ENCODE measurements at regions not wholly inside any gene's neighbourhood (a gene's known extent, or its start where the extent isn't known, plus 50 kb on each side); places are given as distances from the start of the nearest gene placed in this dataset.

DNA sequence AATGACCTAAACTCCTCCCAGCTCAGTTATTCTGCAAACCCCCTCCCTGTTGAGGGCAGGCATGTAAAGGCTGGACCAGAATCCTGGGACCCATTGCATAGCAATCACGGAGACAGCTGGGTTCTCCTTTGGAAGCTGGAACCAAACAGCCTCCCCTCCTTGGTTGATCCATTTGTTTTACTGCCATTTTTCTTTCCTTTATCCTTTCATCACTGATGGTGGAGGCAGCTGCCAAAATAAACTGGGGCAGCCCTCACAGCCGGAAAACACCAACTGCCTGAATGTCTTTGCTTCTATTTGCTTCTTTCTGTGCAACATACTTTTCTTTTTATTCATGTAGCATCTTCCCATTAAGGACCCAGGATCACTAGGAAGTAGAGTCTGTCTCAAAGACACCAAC, 150.0 kb upstream of the SYT13 start:
- H3K23ac ChIP-seq (ENCODE audit: insufficient read length, low read depth, low read length), result no peak overlapping the region
- H2BK12ac ChIP-seq (ENCODE audit: insufficient read length, low read depth, low read length), result no peak overlapping the region
- Mint-ChIP-seq H3K4me1 (peaks cover 10 to 11% of the 10 kb centered on the region in 2 experiments), H3K9me3 (peaks cover 6 to 8% of the 10 kb centered on the region in 2 experiments), H3K27me3 (ENCODE audit: low read depth) (peaks cover 16% of the 10 kb centered on the region), H3K27ac (no peak overlapping the region), H3K4me3 (no peak overlapping the region), H3K36me3 (ENCODE audit: insufficient read depth in 1 of 3, low read depth in 3 of 3) (no peaks in the 10 kb centered on the region; a peak in 1 of 7 replicates)
- no peaks in the 10 kb centered on the region for H3K79me1 ChIP-seq (ENCODE audit: insufficient read depth, low read depth, low read length, poor library complexity, severe bottlenecking)
- TF ChIP-seq, protein P1, sequence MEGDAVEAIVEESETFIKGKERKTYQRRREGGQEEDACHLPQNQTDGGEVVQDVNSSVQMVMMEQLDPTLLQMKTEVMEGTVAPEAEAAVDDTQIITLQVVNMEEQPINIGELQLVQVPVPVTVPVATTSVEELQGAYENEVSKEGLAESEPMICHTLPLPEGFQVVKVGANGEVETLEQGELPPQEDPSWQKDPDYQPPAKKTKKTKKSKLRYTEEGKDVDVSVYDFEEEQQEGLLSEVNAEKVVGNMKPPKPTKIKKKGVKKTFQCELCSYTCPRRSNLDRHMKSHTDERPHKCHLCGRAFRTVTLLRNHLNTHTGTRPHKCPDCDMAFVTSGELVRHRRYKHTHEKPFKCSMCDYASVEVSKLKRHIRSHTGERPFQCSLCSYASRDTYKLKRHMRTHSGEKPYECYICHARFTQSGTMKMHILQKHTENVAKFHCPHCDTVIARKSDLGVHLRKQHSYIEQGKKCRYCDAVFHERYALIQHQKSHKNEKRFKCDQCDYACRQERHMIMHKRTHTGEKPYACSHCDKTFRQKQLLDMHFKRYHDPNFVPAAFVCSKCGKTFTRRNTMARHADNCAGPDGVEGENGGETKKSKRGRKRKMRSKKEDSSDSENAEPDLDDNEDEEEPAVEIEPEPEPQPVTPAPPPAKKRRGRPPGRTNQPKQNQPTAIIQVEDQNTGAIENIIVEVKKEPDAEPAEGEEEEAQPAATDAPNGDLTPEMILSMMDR (conservative IDR thresholded peaks at IDR 0.05), result no peak
- H3K27me3 ChIP-seq (ENCODE audit: insufficient read depth, low read length), result no peaks in the 10 kb centered on the region
- H3K18ac ChIP-seq (ENCODE audit: insufficient read length, low read depth, low read length), result no peak overlapping the region
- no peak overlapping the region for H2BK120ac ChIP-seq (ENCODE audit: low read depth, low read length, poor library complexity, severe bottlenecking)
- no peaks in the 10 kb centered on the region for H4K20me1 ChIP-seq (ENCODE audit: control insufficient read depth, insufficient read depth, insufficient read length)
- H3K9ac ChIP-seq (ENCODE audit: extremely low read depth, insufficient read length, low read length), result no peak overlapping the region
- no peak overlapping the region for H2BK5ac ChIP-seq (ENCODE audit: insufficient read length, low read length)
- no peak overlapping the region for H3K4me2 ChIP-seq (ENCODE audit: insufficient read depth, insufficient read length, low read length)
- DNase-seq, result no peak
- no peak overlapping the region for H4K91ac ChIP-seq (ENCODE audit: insufficient read length, low read depth, low read length)
- H3K4me1 ChIP-seq (ENCODE audit: insufficient read depth, low read length), result no peaks in the 10 kb centered on the region
- no peak overlapping the region for H3K14ac ChIP-seq (ENCODE audit: insufficient read depth, low read length)
- H4K5ac ChIP-seq (ENCODE audit: insufficient read length, low read depth, low read length), result no peak overlapping the region
- no peak overlapping the region for H2AK5ac ChIP-seq (ENCODE audit: insufficient read length, low read length)
- no peaks in the 10 kb centered on the region for H3K23me2 ChIP-seq (ENCODE audit: insufficient read length, low read depth, low read length, poor library complexity, severe bottlenecking)
- no CpG with 5 or more reads among the region's 2 CpGs for WGBS (ENCODE audit: extremely low coverage, insufficient read length, low lambda C conversion rate)
- H4K8ac ChIP-seq (replicated peaks; ENCODE audit: insufficient read length, low read depth, low read length), result no peak overlapping the region
- no peak overlapping the region for H2BK15ac ChIP-seq (ENCODE audit: low read depth, low read length)
- H2BK20ac ChIP-seq (ENCODE audit: low read depth, low read length, poor library complexity, severe bottlenecking), result no peak overlapping the region
- no peaks in the 10 kb centered on the region for H3K79me2 ChIP-seq (ENCODE audit: insufficient read depth, low read length)
- H2AFZ ChIP-seq (ENCODE audit: low read length), result no peak overlapping the region
- no peak overlapping the region for H3K56ac ChIP-seq (ENCODE audit: insufficient read length, low read depth, low read length)
- no peak overlapping the region for H3K27ac ChIP-seq (ENCODE audit: insufficient read length, low read depth, low read length)
- no peaks in the 10 kb centered on the region for H3K9me3 ChIP-seq (ENCODE audit: control insufficient read depth, low read depth, low read length)
- no peak overlapping the region for H3T11ph ChIP-seq (ENCODE audit: low read length)
- H3K4ac ChIP-seq (ENCODE audit: low read depth, low read length), result no peak overlapping the region

All from H9 (cell line).